ENCODE measurements at regions not wholly inside any gene's neighbourhood (a gene's known extent, or its start where the extent isn't known, plus 50 kb on each side); places are given as distances from the start of the nearest gene placed in this dataset.
"Not testable (repeated sequence)": the region's sequence is repeated elsewhere in the genome, so short reads cannot be mapped to it uniquely, and the experiment has no call there.

- no peak for DNase-seq (ENCODE audit: low read depth)
- H3K4me3 ChIP-seq (ENCODE audit: low read depth, low read length) = no peak overlapping the region
Observed at GRCh38 chr4:79607979-79608378, 200.0 kb upstream of the GK2 start.

GRCh38 chr4:79604152-79604551 is 196.1 kb upstream of the GK2 start:
- no peak for DNase-seq (ENCODE audit: low read depth)
- no peak overlapping the region for H3K4me3 ChIP-seq (ENCODE audit: low read depth, low read length)
- no peak for TF ChIP-seq CTCF (conservative IDR thresholded peaks at IDR 0.05; ENCODE audit: low read depth, low read length)

More at GRCh38 chr4:79607979-79608378, 200.0 kb upstream of the GK2 start:
- no peak for TF ChIP-seq CTCF (conservative IDR thresholded peaks at IDR 0.05; ENCODE audit: low read depth, low read length)

DNA sequence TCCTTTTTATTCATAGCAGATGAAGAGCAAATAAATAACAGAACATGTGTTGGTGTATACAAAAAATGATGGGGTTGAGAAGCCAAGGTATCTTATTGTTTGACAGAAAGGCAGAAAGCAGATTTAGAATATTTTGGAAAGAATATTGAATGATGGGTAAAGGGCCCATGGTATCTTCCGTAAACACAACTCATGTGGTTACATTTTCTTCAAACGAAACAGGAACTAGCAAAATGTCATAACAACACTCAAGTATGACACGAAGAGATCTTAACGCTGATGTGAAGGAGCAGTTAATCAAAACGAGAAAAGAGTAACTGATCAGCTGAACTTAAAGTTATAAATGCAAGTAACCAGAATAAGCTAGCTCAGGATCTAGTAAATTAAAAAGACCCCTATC is 195.7 kb upstream of the GK2 start:
- H3K4me3 ChIP-seq (ENCODE audit: low read depth, low read length) = no peak overlapping the region
- TF ChIP-seq CTCF (conservative IDR thresholded peaks at IDR 0.05; ENCODE audit: low read depth, low read length) = no peak
- no peak for DNase-seq (ENCODE audit: low read depth)

DNA sequence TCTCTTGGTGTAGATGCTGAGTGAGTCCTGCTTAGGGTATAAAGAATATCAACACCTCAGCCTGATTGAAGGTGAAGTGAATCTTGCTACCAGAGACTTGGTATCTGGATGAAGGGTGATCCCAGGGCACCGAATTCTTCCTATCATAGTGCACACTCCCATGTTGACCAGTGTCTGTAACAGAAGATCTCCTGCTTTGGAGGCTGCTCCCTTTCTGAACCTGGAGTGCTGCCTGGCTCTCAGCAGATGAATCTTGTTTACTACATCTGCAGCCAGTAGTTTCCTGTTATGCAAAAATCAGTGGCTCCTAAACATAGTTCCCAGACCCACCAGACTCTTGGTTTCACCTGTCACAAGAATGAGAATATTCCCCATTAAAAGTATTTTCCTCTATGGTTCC is 191.7 kb upstream of the GK2 start:
- no peak for DNase-seq (ENCODE audit: low read depth)
- TF ChIP-seq CTCF (conservative IDR thresholded peaks at IDR 0.05; ENCODE audit: low read depth, low read length) = no peak
- no peak overlapping the region for H3K4me3 ChIP-seq (ENCODE audit: low read depth, low read length)

GRCh38 chr4:79598801-79599200 is 190.8 kb upstream of the GK2 start:
- no peak for TF ChIP-seq CTCF (conservative IDR thresholded peaks at IDR 0.05; ENCODE audit: low read depth, low read length)
- H3K4me3 ChIP-seq (ENCODE audit: low read depth, low read length) = no peak overlapping the region
- no peak for DNase-seq (ENCODE audit: low read depth)

DNA sequence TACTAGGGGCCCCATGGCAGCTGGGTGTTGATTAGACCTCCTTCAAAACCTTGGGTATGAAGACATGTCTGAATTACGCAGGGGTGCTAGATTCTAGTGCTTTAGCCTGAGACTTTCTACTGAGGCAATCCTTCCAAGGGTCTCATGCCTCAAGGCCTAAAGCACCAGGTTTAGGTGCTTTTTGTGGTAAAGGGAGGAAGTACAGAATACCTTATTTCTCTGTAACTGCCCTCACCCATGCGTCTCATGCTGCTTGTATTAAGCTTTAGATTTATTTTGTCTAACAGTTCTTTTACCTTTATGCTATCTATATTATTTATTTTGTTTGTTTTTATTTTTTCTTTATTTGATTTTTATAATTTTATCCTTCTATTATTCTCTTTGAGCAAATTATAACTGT is 190.2 kb upstream of the GK2 start:
- no peak for TF ChIP-seq CTCF (conservative IDR thresholded peaks at IDR 0.05; ENCODE audit: low read depth, low read length)
- no peak for DNase-seq (ENCODE audit: low read depth)
- no peak overlapping the region for H3K4me3 ChIP-seq (ENCODE audit: low read depth, low read length)

- TF ChIP-seq CTCF (conservative IDR thresholded peaks at IDR 0.05; ENCODE audit: low read depth, low read length) = no peak
- H3K4me3 ChIP-seq (ENCODE audit: low read depth, low read length) = no peak overlapping the region
- peak; percentile 59 for DNase-seq (ENCODE audit: low read depth)
Observed at GRCh38 chr4:79597266-79597665, 189.2 kb upstream of the GK2 start.

- not testable (repeated sequence) for H3K4me3 ChIP-seq (ENCODE audit: low read depth, low read length); DNase-seq (ENCODE audit: low read depth)
Observed at GRCh38 chr4:79592218-79592617, 184.2 kb upstream of the GK2 start.
